AG09319 (cell line): ENCODE measurements at regions not wholly inside any gene's neighbourhood (a gene's known extent, or its start where the extent isn't known, plus 50 kb on each side); places are given as distances from the start of the nearest gene placed in this dataset.

Source experiments
- DNase-seq: peaks from one replicate; pipeline ENCODE4 v3.0.0-alpha.2; 2010; ENCODE audit warnings: low read depth; ENCODE audit errors: extremely low read depth
- CTCF ChIP-seq: IDR thresholded peaks from 2 replicates; pipeline ENCODE4 v1.5.1; 2011; ENCODE audit warnings: low read depth, mild to moderate bottlenecking, inconsistent platforms, low read length, moderate library complexity

- TF ChIP-seq CTCF: no peak
- no peak for DNase-seq
Measured at GRCh38 chr10:113426181-113426877, 126.5 kb upstream of the HABP2 start.

- no peak for TF ChIP-seq CTCF
- DNase-seq: no peak
Measured at GRCh38 chr10:113427236-113427735, 125.6 kb upstream of the HABP2 start.

- TF ChIP-seq CTCF: no peak
- no peak for DNase-seq
Measured at GRCh38 chr10:113427811-113428558, 124.9 kb upstream of the HABP2 start.

- no peak for TF ChIP-seq CTCF
- no peak for DNase-seq
Measured at GRCh38 chr10:113430634-113431397, 122.0 kb upstream of the HABP2 start.

- no peak for TF ChIP-seq CTCF
- DNase-seq: no peak
Measured at GRCh38 chr10:113431398-113432160, 121.3 kb upstream of the HABP2 start.

GRCh38 chr10:113433711-113434110 is 119.1 kb upstream of the HABP2 start:
- DNase-seq: no peak
- TF ChIP-seq CTCF: no peak
